ENCODE measurements at regions not wholly inside any gene's neighbourhood (a gene's known extent, or its start where the extent isn't known, plus 50 kb on each side); places are given as distances from the start of the nearest gene placed in this dataset.

- no peak for DNase-seq
These were observed 92.7 kb upstream of the RESF1 start for GRCh38 chr12:31866523-31866922.

- DNase-seq, result no peak
These were observed 94.2 kb upstream of the RESF1 start for GRCh38 chr12:31865023-31865422.

- DNase-seq, result no peak
These were observed 97.9 kb upstream of the RESF1 start for GRCh38 chr12:31861360-31861759.

GRCh38 chr12:31860401-31860800, 98.8 kb upstream of the RESF1 start:
- DNase-seq, result no peak

- DNase-seq, result no peak
These were observed 99.8 kb upstream of the RESF1 start for GRCh38 chr12:31859232-31859977.

- no peak for DNase-seq
These were observed 103.8 kb upstream of the RESF1 start for GRCh38 chr12:31855427-31855826.

GRCh38 chr12:31853977-31854376, 105.2 kb upstream of the RESF1 start:
- no peak for DNase-seq

- no peak for DNase-seq
These were observed 105.7 kb upstream of the RESF1 start for GRCh38 chr12:31853520-31853919.

GRCh38 chr12:31850268-31850667, 108.9 kb upstream of the RESF1 start:
- no peak for DNase-seq

- DNase-seq, result no peak
These were observed 110.0 kb upstream of the RESF1 start for GRCh38 chr12:31849090-31849687.

GRCh38 chr12:31846405-31846804, 112.8 kb upstream of the RESF1 start:
- DNase-seq, result no peak

GRCh38 chr12:31845613-31846322, 113.4 kb upstream of the RESF1 start:
- no peak for DNase-seq

GRCh38 chr12:31843398-31844095, 114.7 kb upstream of the AMN1 start:
- DNase-seq, result no peak

GRCh38 chr12:31837913-31838312, 109.1 kb upstream of the AMN1 start:
- no peak for DNase-seq

- DNase-seq, result no peak
These were observed 106.6 kb upstream of the AMN1 start for GRCh38 chr12:31835276-31835882.

GRCh38 chr12:31834150-31834549, 105.3 kb upstream of the AMN1 start:
- DNase-seq, result no peak

GRCh38 chr12:31832740-31833729, 104.2 kb upstream of the AMN1 start:
- no peak for DNase-seq

GRCh38 chr12:31828071-31828470, 99.2 kb upstream of the AMN1 start:
- DNase-seq, result no peak

- no peak for DNase-seq
These were observed 93.9 kb upstream of the AMN1 start for GRCh38 chr12:31822761-31823160.

GRCh38 chr12:31821484-31821883, 92.7 kb upstream of the AMN1 start:
- no peak for DNase-seq

- DNase-seq, result no peak
These were observed 92.0 kb upstream of the AMN1 start for GRCh38 chr12:31820832-31821231.

- no peak for DNase-seq
These were observed 90.6 kb upstream of the AMN1 start for GRCh38 chr12:31819427-31819826.
